ENCODE measurements at regions not wholly inside any gene's neighbourhood (a gene's known extent, or its start where the extent isn't known, plus 50 kb on each side); places are given as distances from the start of the nearest gene placed in this dataset.

- Histone ChIP-seq H3K9me3 (ENCODE audit: insufficient read depth, low read depth, low read length) (no peaks in the 10 kb centered on the region), H3K9ac (ENCODE audit: low read depth, low read length, poor library complexity, severe bottlenecking) (no peak overlapping the region), H3F3A (ENCODE audit: low read depth) (no peaks in the 10 kb centered on the region), H3K79me2 (ENCODE audit: insufficient read depth, low read length) (no peaks in the 10 kb centered on the region), H3K4me1 (ENCODE audit: insufficient read depth, low read length, poor library complexity, severe bottlenecking) (no peaks in the 10 kb centered on the region), H3K4me3 (ENCODE audit: low read length, poor library complexity, severe bottlenecking) (no peak overlapping the region), H3K27me3 (ENCODE audit: insufficient read depth, low read length, poor library complexity, severe bottlenecking) (no peaks in the 10 kb centered on the region), H3K4me2 (ENCODE audit: low read depth, low read length, poor library complexity, severe bottlenecking) (no peak overlapping the region), H3K36me3 (ENCODE audit: insufficient read depth, low read length) (no peaks in the 10 kb centered on the region), H4K20me1 (ENCODE audit: insufficient read depth, low read length, poor library complexity, severe bottlenecking) (no peaks in the 10 kb centered on the region), H2AFZ (ENCODE audit: low read length) (no peak overlapping the region), H3K9me2 (replicated peaks; ENCODE audit: low read depth, low read length) (no peaks in the 10 kb centered on the region)
- TF ChIP-seq CTCF (conservative IDR thresholded peaks at IDR 0.05; ENCODE audit: low read length): no peak
- TF ChIP-seq EZH2phosphoT487 (IDR thresholded peaks at IDR 0.05; ENCODE audit: borderline replicate concordance): no peak
Measured at GRCh38 chr16:80056324-80056723, 455.8 kb upstream of the MAF start.

GRCh38 chr16:80055831-80056230 lies 455.3 kb upstream of the MAF start:
- no peaks in the 10 kb centered on the region for H4K20me1 ChIP-seq (ENCODE audit: insufficient read depth, low read length, poor library complexity, severe bottlenecking)
- no peak overlapping the region for H2AFZ ChIP-seq (ENCODE audit: low read length)
- TF ChIP-seq CTCF (conservative IDR thresholded peaks at IDR 0.05; ENCODE audit: low read length): no peak
- no peak for TF ChIP-seq EZH2phosphoT487 (IDR thresholded peaks at IDR 0.05; ENCODE audit: borderline replicate concordance)
- no peaks in the 10 kb centered on the region for H3K79me2 ChIP-seq (ENCODE audit: insufficient read depth, low read length)
- H3K9me2 ChIP-seq (replicated peaks; ENCODE audit: low read depth, low read length): no peaks in the 10 kb centered on the region
- no peak overlapping the region for H3K4me3 ChIP-seq (ENCODE audit: low read length, poor library complexity, severe bottlenecking)
- no peak overlapping the region for H3K9ac ChIP-seq (ENCODE audit: low read depth, low read length, poor library complexity, severe bottlenecking)
- H3K4me2 ChIP-seq (ENCODE audit: low read depth, low read length, poor library complexity, severe bottlenecking): no peak overlapping the region
- H3K9me3 ChIP-seq (ENCODE audit: insufficient read depth, low read depth, low read length): no peaks in the 10 kb centered on the region
- no peaks in the 10 kb centered on the region for H3F3A ChIP-seq (ENCODE audit: low read depth)
- H3K4me1 ChIP-seq (ENCODE audit: insufficient read depth, low read length, poor library complexity, severe bottlenecking): no peaks in the 10 kb centered on the region
- no peaks in the 10 kb centered on the region for H3K36me3 ChIP-seq (ENCODE audit: insufficient read depth, low read length)
- no peaks in the 10 kb centered on the region for H3K27me3 ChIP-seq (ENCODE audit: insufficient read depth, low read length, poor library complexity, severe bottlenecking)

GRCh38 chr16:80054647-80055046 lies 454.1 kb upstream of the MAF start:
- H2AFZ ChIP-seq (ENCODE audit: low read length): no peak overlapping the region
- H3F3A ChIP-seq (ENCODE audit: low read depth): no peaks in the 10 kb centered on the region
- TF ChIP-seq CTCF (conservative IDR thresholded peaks at IDR 0.05; ENCODE audit: low read length): no peak
- no peak for TF ChIP-seq EZH2phosphoT487 (IDR thresholded peaks at IDR 0.05; ENCODE audit: borderline replicate concordance)
- H3K9me3 ChIP-seq (ENCODE audit: insufficient read depth, low read depth, low read length): no peaks in the 10 kb centered on the region
- H3K36me3 ChIP-seq (ENCODE audit: insufficient read depth, low read length): no peaks in the 10 kb centered on the region
- H3K4me2 ChIP-seq (ENCODE audit: low read depth, low read length, poor library complexity, severe bottlenecking): no peak overlapping the region
- H3K4me3 ChIP-seq (ENCODE audit: low read length, poor library complexity, severe bottlenecking): no peak overlapping the region
- H3K27me3 ChIP-seq (ENCODE audit: insufficient read depth, low read length, poor library complexity, severe bottlenecking): no peaks in the 10 kb centered on the region
- H3K9me2 ChIP-seq (replicated peaks; ENCODE audit: low read depth, low read length): no peaks in the 10 kb centered on the region
- no peaks in the 10 kb centered on the region for H3K79me2 ChIP-seq (ENCODE audit: insufficient read depth, low read length)
- no peaks in the 10 kb centered on the region for H4K20me1 ChIP-seq (ENCODE audit: insufficient read depth, low read length, poor library complexity, severe bottlenecking)
- H3K4me1 ChIP-seq (ENCODE audit: insufficient read depth, low read length, poor library complexity, severe bottlenecking): no peaks in the 10 kb centered on the region
- H3K9ac ChIP-seq (ENCODE audit: low read depth, low read length, poor library complexity, severe bottlenecking): no peak overlapping the region
